OCI-LY1 (cell line): ENCODE measurements at regions not wholly inside any gene's neighbourhood (a gene's known extent, or its start where the extent isn't known, plus 50 kb on each side); places are given as distances from the start of the nearest gene placed in this dataset.

Experiments used
- H2AFZ ChIP-seq: fragments of 200-600 bp; sonication (generic), shearing (Covaris generic); 2 replicates; pipeline ENCODE4 v1.6.0; 2014; ENCODE audit warnings: antibody characterized with exemption, mild to moderate bottlenecking, low read length
- H3F3A ChIP-seq: fragments of 200-600 bp; sonication (generic), shearing (Covaris generic); 2 replicates; pipeline ENCODE4 v1.6.0; 2014; ENCODE audit warnings: mild to moderate bottlenecking, antibody characterized with exemption, low read length, moderate library complexity; ENCODE audit not compliant: insufficient read depth
- H3K27ac ChIP-seq: fragments of 200-600 bp; sonication (generic); 2 replicates; pipeline ENCODE4 v1.5.1; 2014; ENCODE audit warnings: low read length, mixed run types, mild to moderate bottlenecking, low read depth; ENCODE audit not compliant: poor library complexity, severe bottlenecking
- H3K27me3 ChIP-seq: fragments of 200-600 bp; sonication (generic); 2 replicates; pipeline ENCODE4 v1.6.0; 2014; ENCODE audit warnings: antibody characterized with exemption, mild to moderate bottlenecking, low read length, moderate library complexity; ENCODE audit not compliant: insufficient read depth
- H3K36me3 ChIP-seq: fragments of 200-600 bp; sonication (generic); 2 replicates; pipeline ENCODE4 v1.6.1; 2014; ENCODE audit warnings: mild to moderate bottlenecking, antibody characterized with exemption, low read length, moderate library complexity, mixed read lengths; ENCODE audit not compliant: insufficient read depth
- H3K4me1 ChIP-seq: fragments of 200-600 bp; sonication (generic); 2 replicates; pipeline ENCODE4 v1.5.1; 2014; ENCODE audit warnings: mild to moderate bottlenecking, low read length, moderate library complexity; ENCODE audit not compliant: insufficient read depth, severe bottlenecking
- H3K4me2 ChIP-seq: fragments of 200-600 bp; sonication (generic), shearing (Covaris generic); 2 replicates; pipeline ENCODE4 v1.6.1; 2014; ENCODE audit warnings: low read length
- H3K4me3 ChIP-seq: fragments of 200-600 bp; sonication (generic); 2 replicates; pipeline ENCODE4 v1.5.1; 2014; ENCODE audit warnings: low read length, low read depth, mild to moderate bottlenecking, mixed read lengths; ENCODE audit not compliant: poor library complexity, severe bottlenecking
- H3K79me2 ChIP-seq: fragments of 200-600 bp; shearing (Covaris generic); 2 replicates; pipeline ENCODE4 v1.6.1; 2016; ENCODE audit warnings: mixed run types, low read length, mixed read lengths; ENCODE audit not compliant: insufficient read depth
- H3K9ac ChIP-seq: fragments of 200-600 bp; sonication (generic), shearing (Covaris generic); 2 replicates; pipeline ENCODE4 v1.6.1; 2014; ENCODE audit warnings: mild to moderate bottlenecking, low read length, mixed read lengths
- H3K9me2 ChIP-seq: fragments of 200-600 bp; sonication (generic), shearing (Covaris generic); 2 replicates; pipeline ENCODE4 v1.6.1; 2014; ENCODE audit warnings: low read depth, mild to moderate bottlenecking, low read length, mixed read lengths
- H3K9me3 ChIP-seq: fragments of 200-600 bp; shearing (Covaris generic); 2 replicates; pipeline ENCODE4 v1.6.1; 2014; ENCODE audit warnings: low read length, mixed read lengths
- H4K20me1 ChIP-seq: fragments of 200-600 bp; sonication (generic), shearing (Covaris generic); 2 replicates; pipeline ENCODE4 v1.6.0; 2016; ENCODE audit warnings: mild to moderate bottlenecking, low read length; ENCODE audit not compliant: insufficient read depth
- CTCF ChIP-seq: fragments of 200-600 bp; sonication (generic), shearing (Covaris generic); IDR thresholded peaks from 2 replicates; pipeline ENCODE4 v1.5.1; 2017; ENCODE audit warnings: mild to moderate bottlenecking, antibody characterized with exemption, low read length, moderate library complexity, mixed read lengths
- EZH2 ChIP-seq: fragments of 200-600 bp; sonication (generic), shearing (Covaris generic); IDR thresholded peaks from 2 replicates; pipeline ENCODE4 v1.8.0; 2017; ENCODE audit warnings: borderline replicate concordance, mixed run types, mild to moderate bottlenecking, antibody characterized with exemption, low read length, moderate library complexity, mixed read lengths

- Histone ChIP-seq H2AFZ (no peak overlapping the region), H3K79me2 (no peaks in the 10 kb centered on the region), H3F3A (no peaks in the 10 kb centered on the region), H3K27me3 (0 out of 2 replicates have a peak, but pooled peaks cover 3% of the 10 kb centered on the region), H3K9me2 (no peaks in the 10 kb centered on the region), H3K4me2 (no peak overlapping the region), H3K9ac (no peak overlapping the region), H3K9me3 (no peaks in the 10 kb centered on the region), H3K36me3 (no peaks in the 10 kb centered on the region), H3K4me3 (no peak overlapping the region), H3K27ac (no peak overlapping the region), H4K20me1 (no peaks in the 10 kb centered on the region), H3K4me1 (no peaks in the 10 kb centered on the region)
- TF ChIP-seq CTCF (no peak), EZH2 (no peak)
These were observed 139.4 kb upstream of the PPP1R26 start for GRCh38 chr9:135340143-135340655.

DNA sequence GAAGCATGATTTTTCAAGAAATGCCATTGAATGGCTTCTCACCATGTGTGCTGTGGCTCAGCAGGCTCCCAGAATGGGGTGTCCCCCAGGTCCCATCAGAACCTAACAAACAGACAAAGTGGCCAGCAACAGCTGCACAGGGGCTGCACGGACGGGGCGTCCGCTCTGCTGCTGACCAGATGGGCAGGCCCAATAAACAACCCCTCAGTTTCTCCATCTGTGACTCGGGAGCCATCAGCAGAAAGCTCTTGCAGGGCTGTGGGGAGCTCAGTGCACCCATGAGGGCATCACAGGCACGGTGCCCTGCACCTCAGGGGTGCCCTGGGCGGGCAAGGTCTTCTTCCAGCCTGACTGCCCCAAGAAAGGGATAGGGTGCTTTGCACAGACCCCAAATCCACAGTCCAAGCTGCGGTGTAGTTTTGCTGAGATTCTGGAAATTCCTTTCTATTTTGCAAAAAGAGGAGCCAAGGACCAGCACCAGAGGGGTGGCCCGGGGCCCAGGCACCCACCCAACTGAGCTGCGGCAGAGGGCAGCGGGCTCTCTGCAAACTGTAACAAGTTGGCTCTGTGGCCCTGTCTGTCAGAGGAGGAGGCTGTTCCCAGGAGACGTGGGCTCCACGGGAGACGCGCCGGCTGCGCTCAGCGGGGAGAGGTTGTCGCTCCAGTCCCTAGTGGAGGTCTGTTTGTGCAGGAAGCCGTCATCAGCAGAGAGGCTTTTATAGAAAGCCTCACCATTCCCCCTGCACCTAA, 138.7 kb upstream of the PPP1R26 start:
- Histone ChIP-seq H3K9ac (no peak overlapping the region), H3K27ac (no peak overlapping the region), H3K79me2 (no peaks in the 10 kb centered on the region), H3F3A (no peaks in the 10 kb centered on the region), H2AFZ (no peak overlapping the region), H3K9me3 (no peaks in the 10 kb centered on the region), H3K4me3 (no peak overlapping the region), H3K4me2 (no peak overlapping the region), H3K4me1 (no peaks in the 10 kb centered on the region), H3K27me3 (0 out of 2 replicates have a peak, but pooled peaks cover 3% of the 10 kb centered on the region), H3K9me2 (no peaks in the 10 kb centered on the region), H4K20me1 (no peaks in the 10 kb centered on the region), H3K36me3 (no peaks in the 10 kb centered on the region)
- TF ChIP-seq CTCF (no peak), EZH2 (no peak)

- no peaks in the 10 kb centered on the region for H3K9me2 ChIP-seq
- TF ChIP-seq EZH2: no peak
- TF ChIP-seq CTCF: no peak
- no peak overlapping the region for H3K9ac ChIP-seq
- no peaks in the 10 kb centered on the region for H3K4me1 ChIP-seq
- no peaks in the 10 kb centered on the region for H3K9me3 ChIP-seq
- H4K20me1 ChIP-seq: no peaks in the 10 kb centered on the region
- no peak overlapping the region for H3K4me3 ChIP-seq
- no peak overlapping the region for H2AFZ ChIP-seq
- H3K27ac ChIP-seq: no peak overlapping the region
- H3K4me2 ChIP-seq: no peak overlapping the region
- no peaks in the 10 kb centered on the region for H3K36me3 ChIP-seq
- no peaks in the 10 kb centered on the region for H3F3A ChIP-seq
- no peaks in the 10 kb centered on the region for H3K79me2 ChIP-seq
- 0 out of 2 replicates have a peak, but pooled peaks cover 2% of the 10 kb centered on the region for H3K27me3 ChIP-seq
These were observed 137.9 kb upstream of the PPP1R26 start for GRCh38 chr9:135341612-135342169.
